HG03378 (cell line): ENCODE measurements at regions not wholly inside any gene's neighbourhood (a gene's known extent, or its start where the extent isn't known, plus 50 kb on each side); places are given as distances from the start of the nearest gene placed in this dataset.
"Not testable (repeated sequence)": the region's sequence is repeated elsewhere in the genome, so short reads cannot be mapped to it uniquely, and the experiment has no call there.

Experiments
- ATAC-seq: cut with Tn5 transposase; IDR thresholded peaks from one replicate; pipeline ENCODE4 v1.9.1; 2021; ENCODE audit warnings: mild to moderate bottlenecking, moderate library complexity; ENCODE audit not compliant: unreplicated experiment

- ATAC-seq = no peak
Measured at GRCh38 chr6:6474170-6474920, 114.2 kb upstream of the LY86 start.

DNA sequence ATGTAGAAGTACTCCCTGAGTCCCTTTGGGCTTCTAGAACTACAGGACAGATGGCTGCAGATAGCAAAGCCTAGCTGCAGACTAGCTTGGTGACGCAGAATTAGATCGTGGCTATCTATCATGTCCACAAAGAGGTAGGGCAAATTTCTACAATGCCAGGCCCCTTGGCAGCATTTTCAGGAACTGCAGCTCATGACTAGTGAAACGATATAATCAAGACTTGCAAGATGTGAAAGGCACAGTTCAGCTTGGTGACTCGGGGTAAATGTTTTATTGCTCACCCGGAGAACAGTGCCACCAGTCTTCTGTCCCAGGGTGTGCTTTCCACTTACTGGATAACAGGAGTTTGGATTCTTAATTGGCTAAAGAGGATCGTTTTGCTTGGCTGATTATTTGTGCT is 108.7 kb upstream of the LY86 start:
- ATAC-seq = no peak

DNA sequence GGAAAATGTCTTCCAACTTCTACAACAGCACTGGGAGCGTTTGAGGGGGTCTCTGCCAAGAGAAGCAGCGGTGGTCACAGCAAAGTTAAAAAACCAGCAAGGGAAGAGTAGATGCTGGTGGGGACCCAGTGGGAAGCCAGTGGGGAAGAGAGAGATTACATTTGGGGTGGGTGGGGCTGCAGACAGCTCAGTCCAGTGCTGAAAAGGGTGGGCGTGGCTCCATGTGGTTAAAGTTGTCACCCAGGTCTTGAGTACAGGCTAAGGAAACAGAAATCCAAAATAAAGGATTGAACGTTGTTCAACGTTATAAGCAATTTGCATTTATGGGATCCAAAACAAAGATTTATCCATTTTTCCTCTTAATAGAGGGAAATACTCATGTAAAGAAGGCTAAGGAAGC is 106.3 kb upstream of the LY86 start:
- no peak for ATAC-seq

GRCh38 chr6:6483168-6483567 is 105.4 kb upstream of the LY86 start:
- no peak for ATAC-seq

GRCh38 chr6:6483733-6484132 is 104.8 kb upstream of the LY86 start:
- ATAC-seq = no peak

DNA sequence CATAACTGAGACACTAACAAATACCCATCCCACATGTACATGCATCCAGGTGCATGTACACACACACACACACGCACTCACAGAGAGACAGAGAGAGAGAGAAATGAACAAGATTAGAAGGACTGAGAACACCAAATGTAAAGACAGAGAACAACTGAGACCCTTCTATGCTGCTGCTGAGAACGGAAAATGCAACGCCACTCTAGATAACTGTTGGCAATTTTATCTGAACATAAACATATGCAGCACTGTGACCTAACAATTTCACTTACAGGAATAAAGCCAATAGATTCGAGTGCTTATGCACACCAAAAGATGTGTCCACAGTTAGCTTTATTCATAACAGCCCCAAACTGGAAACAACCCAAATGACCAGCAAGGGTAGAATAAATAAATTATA is 103.8 kb upstream of the LY86 start:
- ATAC-seq = no peak

GRCh38 chr6:6486595-6486994 is 101.9 kb upstream of the LY86 start:
- ATAC-seq = no peak

GRCh38 chr6:6491761-6492160 is 96.8 kb upstream of the LY86 start:
- ATAC-seq = no peak

DNA sequence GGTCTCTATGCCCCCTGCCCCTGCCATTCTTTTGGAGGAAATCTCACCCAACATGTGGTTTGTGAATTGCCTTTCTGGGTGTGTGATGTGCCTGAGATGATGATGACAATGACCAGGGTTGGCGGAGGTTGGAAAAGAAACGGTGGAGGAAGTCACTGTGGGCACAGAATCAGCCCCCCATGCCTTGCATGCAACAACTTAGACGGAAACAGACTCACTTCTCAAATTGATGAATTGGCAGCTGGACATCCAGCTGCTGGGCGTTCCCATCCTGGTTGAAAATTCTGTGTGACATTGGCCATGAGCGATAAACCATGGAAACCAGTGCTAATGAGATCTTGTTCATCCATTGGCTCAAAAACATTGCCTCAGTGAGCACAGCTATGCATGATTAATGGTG is 95.8 kb upstream of the LY86 start:
- ATAC-seq = no peak

- ATAC-seq = not testable (repeated sequence)
Measured at GRCh38 chr6:6494139-6494538, 94.4 kb upstream of the LY86 start.

DNA sequence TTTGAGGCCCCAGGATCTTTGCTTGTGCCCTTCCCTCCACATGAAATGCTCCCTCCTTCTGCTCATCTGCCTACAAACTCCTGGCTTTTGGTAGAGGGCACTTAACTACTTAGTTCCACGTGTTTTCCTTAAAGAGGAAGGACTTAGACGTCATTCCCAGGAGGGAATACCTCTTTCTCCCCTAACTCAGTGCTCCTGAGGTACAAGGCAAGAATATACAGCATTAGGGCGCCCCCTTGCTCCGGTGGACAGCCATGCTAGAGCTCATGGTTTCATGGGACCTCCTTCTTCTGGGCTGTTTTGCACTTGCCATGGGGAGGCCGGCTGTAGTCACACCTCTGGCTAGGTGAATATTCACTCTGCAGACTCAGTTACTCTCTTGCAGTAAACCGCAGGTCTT is 93.8 kb upstream of the LY86 start:
- ATAC-seq = peak; percentile 61

GRCh38 chr6:6495851-6496250 is 92.7 kb upstream of the LY86 start:
- ATAC-seq = no peak

DNA sequence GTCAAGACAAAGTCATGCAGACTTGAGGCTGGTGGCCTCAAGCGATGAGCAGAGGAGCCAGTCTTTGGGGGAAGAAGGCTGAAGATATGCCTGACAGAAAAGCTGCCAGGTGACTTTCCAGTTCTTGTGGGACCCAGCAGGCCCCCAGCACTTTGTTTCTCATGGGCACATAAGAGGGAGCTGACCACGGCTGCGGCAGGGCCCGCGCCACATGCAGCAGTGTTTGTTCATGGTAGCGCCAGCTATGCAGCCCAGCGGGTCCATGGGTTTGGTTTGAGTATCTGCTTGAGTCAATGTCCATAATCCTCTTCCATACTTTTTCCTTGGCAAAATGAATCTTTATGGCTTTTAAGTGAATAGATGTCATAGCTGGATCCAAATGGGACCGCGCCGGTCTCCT is 91.0 kb upstream of the LY86 start:
- ATAC-seq = no peak

DNA sequence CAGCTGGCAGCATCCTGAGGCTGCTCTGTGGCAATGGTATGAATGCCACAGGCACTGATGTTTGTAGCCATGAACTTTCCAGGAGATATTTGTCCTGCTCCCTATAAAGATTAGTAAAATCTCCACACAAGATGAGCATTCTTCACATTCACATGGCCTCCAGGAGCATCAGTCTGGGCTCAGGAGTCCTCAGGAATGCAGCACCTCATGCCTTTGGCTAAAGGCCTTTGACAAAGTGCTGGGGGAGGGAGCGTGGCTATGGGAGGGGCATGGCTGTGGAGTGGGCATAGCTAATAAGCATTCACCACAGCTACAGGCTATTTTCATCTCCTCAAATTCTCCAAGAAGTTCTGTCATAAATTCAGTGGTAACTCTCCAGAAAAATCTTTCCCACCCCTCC is 90.5 kb upstream of the LY86 start:
- ATAC-seq = no peak

- ATAC-seq = no peak
Measured at GRCh38 chr6:6503191-6503590, 85.3 kb upstream of the LY86 start.

- no peak for ATAC-seq
Measured at GRCh38 chr6:6505111-6505510, 83.4 kb upstream of the LY86 start.

GRCh38 chr6:6508643-6509042 is 79.9 kb upstream of the LY86 start:
- no peak for ATAC-seq

DNA sequence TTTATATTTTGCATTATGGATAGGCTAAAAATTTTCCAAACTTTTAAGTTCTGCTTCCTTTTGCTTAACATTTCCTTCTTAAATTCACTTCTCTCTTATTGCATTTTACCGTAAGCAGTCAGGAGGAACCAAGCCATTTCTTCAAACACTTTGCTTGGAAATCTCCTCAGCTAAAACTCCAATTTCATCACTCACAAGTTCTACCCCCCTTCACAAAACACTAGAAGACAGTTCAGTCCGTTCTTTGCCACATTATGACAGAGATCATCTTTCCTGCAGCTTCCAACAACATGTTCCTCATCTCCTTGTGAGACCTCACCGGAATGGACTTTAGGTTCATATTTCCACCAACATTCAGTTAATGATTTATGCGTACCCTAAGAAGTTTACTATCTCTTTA is 79.2 kb upstream of the LY86 start:
- ATAC-seq = no peak

- no peak for ATAC-seq
Measured at GRCh38 chr6:6512711-6513110, 75.8 kb upstream of the LY86 start.

GRCh38 chr6:6515691-6516607 is 72.6 kb upstream of the LY86 start:
- peak; percentile 73 for ATAC-seq

DNA sequence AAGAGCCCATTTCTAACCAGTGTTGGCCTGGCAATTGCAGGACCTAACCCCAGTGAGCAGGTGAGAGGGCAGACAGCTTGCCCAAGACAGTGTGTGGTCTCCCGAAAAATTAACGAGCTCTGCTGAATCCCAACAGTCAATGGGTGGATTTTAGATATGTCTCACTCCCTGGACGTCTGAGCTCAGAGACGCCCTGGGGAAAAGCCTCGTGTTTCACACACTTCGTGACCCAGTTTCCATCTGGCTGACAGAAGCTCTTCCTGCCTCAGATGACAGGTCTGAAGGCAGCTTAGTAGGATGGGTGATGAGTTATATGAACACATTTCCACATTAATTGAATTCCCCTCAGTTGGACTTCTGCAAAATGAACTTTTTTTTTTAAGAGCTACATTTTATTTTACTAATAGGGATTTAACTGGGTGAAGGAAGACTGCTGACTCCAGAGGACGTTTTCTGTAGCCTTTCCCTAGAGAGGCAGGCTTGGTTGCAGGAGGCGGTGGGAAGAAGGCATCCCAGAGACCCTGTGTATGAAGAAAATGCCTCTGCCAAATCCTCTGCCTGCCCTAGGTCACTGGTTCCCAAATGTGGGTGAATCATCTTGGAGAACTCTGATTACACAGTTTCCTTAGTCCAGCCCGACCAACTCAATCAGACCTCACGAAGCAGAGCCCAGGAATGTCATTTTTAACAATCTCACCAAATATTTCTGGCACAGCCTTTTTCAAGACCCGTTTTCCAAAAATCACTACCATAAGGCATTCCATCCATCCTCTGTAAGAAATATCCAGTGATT is 71.7 kb upstream of the LY86 start:
- ATAC-seq = no peak
